ENCODE measurements at regions not wholly inside any gene's neighbourhood (a gene's known extent, or its start where the extent isn't known, plus 50 kb on each side); places are given as distances from the start of the nearest gene placed in this dataset.

DNA sequence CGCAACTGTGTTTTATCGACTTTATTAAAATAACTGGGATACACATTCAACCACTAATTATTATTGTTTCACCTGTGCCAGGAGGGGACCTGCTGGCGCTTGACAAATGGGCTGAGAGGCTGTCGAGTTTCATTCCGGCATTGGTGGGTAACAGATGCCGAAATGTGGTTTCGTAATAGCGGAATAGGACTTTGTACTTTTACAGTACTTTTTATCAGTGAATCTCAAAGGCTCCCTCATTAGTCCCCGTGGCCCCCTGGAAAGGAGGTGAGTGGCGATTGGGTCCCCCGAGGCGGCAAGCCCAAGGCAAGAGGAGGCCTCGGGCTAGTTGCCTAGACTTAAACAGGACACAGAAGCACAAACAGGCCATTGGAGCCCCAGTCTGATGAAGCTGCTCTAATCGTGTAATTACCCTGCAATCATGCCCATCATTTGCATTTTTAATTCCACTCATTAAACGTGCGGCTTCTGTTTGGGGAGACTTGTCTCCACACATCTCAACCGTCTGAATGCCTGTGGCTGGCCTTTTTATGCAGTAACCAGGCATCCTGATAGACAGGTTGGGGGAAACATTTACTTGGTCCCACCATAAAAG, 193.2 kb downstream of the INO80D start:
- no peak overlapping the region for H3K9ac ChIP-seq (ENCODE audit: low read length)
- no peak overlapping the region for H3K4me3 ChIP-seq (ENCODE audit: low read length)
- no peaks in the 10 kb centered on the region for H3K27me3 ChIP-seq (ENCODE audit: control insufficient read depth, insufficient read depth, low read length)
- H3K27ac ChIP-seq (ENCODE audit: low read depth, low read length) = peak overlapping the region; percentile 71
- no peaks in the 10 kb centered on the region for H3K36me3 ChIP-seq (ENCODE audit: control insufficient read depth, insufficient read depth, low read length)
- H3K4me1 ChIP-seq (ENCODE audit: control insufficient read depth, insufficient read depth, low read length) = peaks cover 25% of the 10 kb centered on the region

DNA sequence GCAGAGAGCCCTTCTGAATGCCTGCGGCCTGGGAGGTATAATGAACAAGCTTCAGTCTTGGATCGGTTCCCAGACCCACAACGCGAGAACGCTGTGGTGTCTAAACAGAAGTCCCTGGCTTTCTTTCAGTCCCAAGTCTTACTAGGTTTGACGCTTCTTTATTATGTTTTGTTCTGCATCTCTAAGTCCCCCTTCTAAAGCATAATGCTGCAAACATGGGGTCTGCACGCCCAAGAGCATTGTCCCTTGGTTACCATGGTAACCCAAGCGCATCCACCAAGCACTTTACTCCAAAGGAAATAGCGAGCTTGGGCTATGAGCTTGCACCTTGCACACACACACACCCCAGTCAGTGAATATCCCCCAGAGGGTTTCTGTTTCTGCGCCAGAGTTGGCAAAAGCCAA, 193.7 kb downstream of the INO80D start:
- Histone ChIP-seq H3K36me3 (ENCODE audit: control insufficient read depth, insufficient read depth, low read length) (no peaks in the 10 kb centered on the region), H3K27me3 (ENCODE audit: control insufficient read depth, insufficient read depth, low read length) (no peaks in the 10 kb centered on the region), H3K9ac (ENCODE audit: low read length) (no peak overlapping the region), H3K4me3 (ENCODE audit: low read length) (no peak overlapping the region), H3K4me1 (ENCODE audit: control insufficient read depth, insufficient read depth, low read length) (peaks cover 25% of the 10 kb centered on the region), H3K27ac (ENCODE audit: low read depth, low read length) (peak overlapping the region; percentile 71)

DNA sequence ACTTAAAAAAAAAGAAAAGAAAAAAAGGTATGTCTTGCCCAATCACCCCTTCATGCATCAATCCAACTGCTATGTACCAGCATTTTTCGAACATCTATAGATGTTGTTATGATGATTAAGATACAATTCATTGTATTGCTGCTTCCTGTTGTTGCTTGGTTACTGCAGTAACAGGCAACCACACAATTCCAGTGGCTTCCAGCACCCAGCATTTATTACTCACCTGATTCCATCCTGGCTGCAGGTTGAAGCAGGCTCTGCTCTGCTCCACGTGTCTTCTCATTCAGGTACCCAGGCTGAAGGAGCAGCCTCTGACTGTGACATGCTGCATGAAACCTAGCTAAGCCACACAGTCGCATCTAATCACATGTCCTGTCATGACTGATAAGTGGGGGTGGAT, 196.9 kb downstream of the INO80D start:
- no peaks in the 10 kb centered on the region for H3K36me3 ChIP-seq (ENCODE audit: control insufficient read depth, insufficient read depth, low read length)
- H3K27me3 ChIP-seq (ENCODE audit: control insufficient read depth, insufficient read depth, low read length) = no peaks in the 10 kb centered on the region
- H3K4me1 ChIP-seq (ENCODE audit: control insufficient read depth, insufficient read depth, low read length) = peaks cover 18% of the 10 kb centered on the region
- no peak overlapping the region for H3K4me3 ChIP-seq (ENCODE audit: low read length)
- H3K27ac ChIP-seq (ENCODE audit: low read depth, low read length) = no peak overlapping the region
- H3K9ac ChIP-seq (ENCODE audit: low read length) = no peak overlapping the region

DNA sequence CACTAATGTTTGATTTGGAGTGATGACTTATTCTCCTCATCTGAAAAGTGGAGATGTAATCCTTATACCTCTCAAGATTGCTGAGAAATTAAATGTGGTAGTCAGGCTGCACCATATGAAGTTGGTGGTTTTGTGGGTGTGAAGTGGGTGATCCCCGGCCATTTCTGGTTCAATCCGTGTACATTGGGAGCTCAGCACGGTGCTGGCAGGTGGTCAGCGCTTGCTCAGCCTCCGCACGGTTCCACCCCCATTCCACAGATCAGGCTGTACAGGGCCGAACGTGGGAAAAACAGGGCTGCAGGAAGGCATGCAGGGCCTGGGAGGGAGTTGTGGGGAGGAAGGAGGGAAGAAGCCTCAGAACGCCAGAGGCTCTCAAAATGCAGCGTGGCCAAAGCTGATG, 198.3 kb downstream of the INO80D start:
- no peaks in the 10 kb centered on the region for H3K27me3 ChIP-seq (ENCODE audit: control insufficient read depth, insufficient read depth, low read length)
- H3K27ac ChIP-seq (ENCODE audit: low read depth, low read length) = peak overlapping the region; percentile 53
- H3K4me1 ChIP-seq (ENCODE audit: control insufficient read depth, insufficient read depth, low read length) = peaks cover 18% of the 10 kb centered on the region
- H3K4me3 ChIP-seq (ENCODE audit: low read length) = no peak overlapping the region
- no peak overlapping the region for H3K9ac ChIP-seq (ENCODE audit: low read length)
- no peaks in the 10 kb centered on the region for H3K36me3 ChIP-seq (ENCODE audit: control insufficient read depth, insufficient read depth, low read length)

DNA sequence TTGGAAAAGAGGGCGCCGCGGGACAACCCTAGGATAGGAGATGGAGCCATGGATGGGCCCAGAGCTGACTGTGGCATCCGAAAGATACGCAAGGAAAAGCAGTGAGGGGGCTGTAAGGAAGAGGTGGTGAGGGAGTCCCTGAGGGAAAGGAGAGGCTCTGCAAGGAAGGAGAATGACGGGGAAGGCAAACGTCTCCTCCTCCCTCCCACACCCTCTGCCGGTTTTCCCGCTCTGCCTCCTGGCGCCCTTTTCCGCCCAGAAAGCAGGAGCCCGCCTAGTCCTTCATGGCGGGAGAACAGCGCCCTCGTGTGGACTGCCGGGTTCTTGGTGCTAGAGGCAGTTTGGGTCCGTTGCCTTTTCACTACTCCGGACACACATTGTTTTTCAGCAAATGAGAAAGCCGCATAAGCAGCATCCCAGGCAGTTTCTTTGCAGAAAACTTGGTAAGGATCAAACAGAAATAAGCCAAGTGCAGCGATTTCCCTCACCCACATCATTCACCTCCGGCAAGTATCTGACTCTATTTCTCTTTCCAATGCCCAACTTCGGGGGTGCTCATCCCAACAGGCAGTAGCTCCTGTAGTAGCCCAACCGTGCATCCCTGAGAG, 200.4 kb downstream of the INO80D start:
- Histone ChIP-seq H3K36me3 (ENCODE audit: control insufficient read depth, insufficient read depth, low read length) (no peaks in the 10 kb centered on the region), H3K4me3 (ENCODE audit: low read length) (no peak overlapping the region), H3K4me1 (ENCODE audit: control insufficient read depth, insufficient read depth, low read length) (peaks cover 10% of the 10 kb centered on the region), H3K27me3 (ENCODE audit: control insufficient read depth, insufficient read depth, low read length) (no peaks in the 10 kb centered on the region), H3K9ac (ENCODE audit: low read length) (no peak overlapping the region), H3K27ac (ENCODE audit: low read depth, low read length) (no peak overlapping the region)

DNA sequence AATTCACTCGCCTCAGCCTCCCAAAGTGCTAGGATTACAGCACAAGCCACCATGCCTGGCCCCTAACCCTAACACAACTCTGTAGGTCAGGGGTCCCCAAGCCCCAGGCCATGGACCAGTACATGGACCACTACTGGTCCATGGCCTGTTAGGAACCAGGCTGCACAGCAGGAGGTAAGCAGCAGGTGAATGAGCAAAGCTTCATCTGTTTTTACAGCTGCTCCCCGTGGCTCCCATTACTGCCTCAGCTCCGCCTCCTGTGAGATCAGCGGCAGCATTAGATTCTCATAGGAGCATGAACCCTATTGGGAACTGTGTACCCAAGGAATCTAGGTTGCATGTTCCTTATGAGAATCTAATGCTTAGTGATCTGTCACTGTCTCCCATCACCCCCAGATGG, 201.7 kb downstream of the NRP2 start:
- no peaks in the 10 kb centered on the region for H3K27me3 ChIP-seq (ENCODE audit: control insufficient read depth, insufficient read depth, low read length)
- no peak overlapping the region for H3K27ac ChIP-seq (ENCODE audit: low read depth, low read length)
- H3K4me1 ChIP-seq (ENCODE audit: control insufficient read depth, insufficient read depth, low read length) = peaks cover 7% of the 10 kb centered on the region
- no peaks in the 10 kb centered on the region for H3K36me3 ChIP-seq (ENCODE audit: control insufficient read depth, insufficient read depth, low read length)
- no peak overlapping the region for H3K9ac ChIP-seq (ENCODE audit: low read length)
- H3K4me3 ChIP-seq (ENCODE audit: low read length) = no peak overlapping the region

DNA sequence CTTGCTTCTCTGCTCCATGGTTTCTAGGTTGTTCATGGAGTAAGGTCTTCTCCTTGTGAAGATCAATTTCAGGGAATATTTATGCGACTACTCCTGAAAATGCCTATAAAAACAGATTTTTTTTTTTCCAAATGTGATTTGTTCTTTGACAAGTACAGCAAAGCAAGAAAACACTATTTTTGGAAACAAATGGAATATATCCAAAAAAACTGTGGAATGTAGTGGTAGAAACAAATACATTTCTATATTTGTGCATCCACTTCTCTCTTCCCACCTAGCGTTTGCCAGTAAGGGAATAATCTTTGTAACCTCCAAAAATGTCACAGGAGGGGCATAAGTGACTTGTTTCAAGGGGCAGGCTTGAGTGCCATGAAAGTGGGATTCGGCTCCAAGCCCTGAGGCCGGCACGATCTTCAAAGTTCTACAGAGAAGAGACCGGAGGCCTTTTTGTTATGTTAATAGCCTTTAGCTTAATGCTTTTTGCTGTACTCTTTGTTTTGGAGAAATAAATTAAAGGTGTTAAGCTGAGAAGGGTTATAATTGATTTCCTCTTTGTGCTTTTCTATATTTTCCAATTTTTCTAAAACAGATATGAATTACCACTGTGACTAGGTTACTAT, 200.6 kb downstream of the NRP2 start:
- Histone ChIP-seq H3K4me3 (ENCODE audit: low read length) (no peak overlapping the region), H3K27ac (ENCODE audit: low read depth, low read length) (peak overlapping the region; percentile 15), H3K27me3 (ENCODE audit: control insufficient read depth, insufficient read depth, low read length) (no peaks in the 10 kb centered on the region), H3K4me1 (ENCODE audit: control insufficient read depth, insufficient read depth, low read length) (peaks cover 7% of the 10 kb centered on the region), H3K9ac (ENCODE audit: low read length) (no peak overlapping the region), H3K36me3 (ENCODE audit: control insufficient read depth, insufficient read depth, low read length) (no peaks in the 10 kb centered on the region)

DNA sequence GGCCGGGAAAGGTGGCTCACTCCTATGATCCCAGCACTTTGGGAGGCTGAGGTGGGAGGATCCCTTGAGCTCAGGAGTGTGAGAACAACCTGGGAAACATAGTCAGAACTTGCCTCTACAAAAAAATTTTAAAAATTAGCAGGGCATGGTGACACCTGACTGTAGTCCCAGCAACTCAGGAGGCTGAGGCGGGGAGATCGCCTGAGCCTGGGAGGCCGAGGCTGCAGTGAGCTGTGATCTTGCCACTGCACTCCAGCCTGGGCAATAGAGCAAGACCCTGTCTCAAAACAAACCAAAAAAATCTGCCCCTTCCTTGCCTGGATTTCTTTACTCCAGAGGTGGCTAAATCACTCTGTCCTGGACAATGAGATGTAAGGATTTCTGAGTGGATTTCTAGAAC, 197.7 kb downstream of the NRP2 start:
- H3K27ac ChIP-seq (ENCODE audit: low read depth, low read length) = no peak overlapping the region

DNA sequence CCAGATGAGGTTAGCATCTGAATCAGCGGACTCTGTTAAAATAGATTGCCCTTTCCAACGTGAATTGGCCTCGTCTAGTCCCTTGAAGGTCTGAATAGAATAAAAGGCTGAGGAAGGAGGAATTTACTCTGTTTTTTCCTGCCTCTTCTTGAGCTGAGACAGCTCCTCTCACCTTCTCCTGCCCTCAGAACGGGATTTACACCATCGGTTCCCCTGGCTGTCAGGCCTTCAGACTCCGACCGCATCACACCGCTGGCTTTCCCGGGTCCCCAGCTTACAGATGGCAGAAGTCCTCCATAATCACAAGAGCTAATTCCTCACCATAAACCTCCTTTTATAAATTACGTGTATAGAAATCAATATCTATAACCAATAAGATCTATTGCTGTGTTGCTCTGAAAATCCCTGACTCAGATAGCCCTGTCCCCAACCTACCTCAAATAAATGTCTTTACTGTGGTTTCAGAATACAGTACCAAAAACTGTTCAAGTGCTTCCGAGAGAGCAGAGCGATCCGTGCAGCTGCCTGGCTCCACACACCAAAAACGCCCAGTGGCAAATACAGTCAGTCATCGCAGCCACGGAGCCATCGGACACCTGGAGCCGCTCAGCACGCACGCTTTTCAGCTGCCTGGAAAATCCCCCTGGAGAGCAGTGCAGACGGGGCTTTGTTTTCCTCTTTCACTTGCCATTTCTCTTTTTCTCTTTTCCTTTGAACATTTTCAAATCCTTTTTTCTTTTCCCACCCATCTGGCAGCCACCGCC, 196.9 kb downstream of the NRP2 start:
- H3K27me3 ChIP-seq (ENCODE audit: control insufficient read depth, insufficient read depth, low read length) = no peaks in the 10 kb centered on the region
- no peaks in the 10 kb centered on the region for H3K36me3 ChIP-seq (ENCODE audit: control insufficient read depth, insufficient read depth, low read length)
- H3K4me1 ChIP-seq (ENCODE audit: control insufficient read depth, insufficient read depth, low read length) = peaks cover 7% of the 10 kb centered on the region
- no peak overlapping the region for H3K9ac ChIP-seq (ENCODE audit: low read length)
- H3K27ac ChIP-seq (ENCODE audit: low read depth, low read length) = no peak overlapping the region
- no peak overlapping the region for H3K4me3 ChIP-seq (ENCODE audit: low read length)

More for the DNA sequence above, 197.7 kb downstream of the NRP2 start:
- Histone ChIP-seq H3K4me1 (ENCODE audit: control insufficient read depth, insufficient read depth, low read length) (peaks cover 7% of the 10 kb centered on the region), H3K9ac (ENCODE audit: low read length) (no peak overlapping the region), H3K4me3 (ENCODE audit: low read length) (no peak overlapping the region), H3K27me3 (ENCODE audit: control insufficient read depth, insufficient read depth, low read length) (no peaks in the 10 kb centered on the region), H3K36me3 (ENCODE audit: control insufficient read depth, insufficient read depth, low read length) (no peaks in the 10 kb centered on the region)

DNA sequence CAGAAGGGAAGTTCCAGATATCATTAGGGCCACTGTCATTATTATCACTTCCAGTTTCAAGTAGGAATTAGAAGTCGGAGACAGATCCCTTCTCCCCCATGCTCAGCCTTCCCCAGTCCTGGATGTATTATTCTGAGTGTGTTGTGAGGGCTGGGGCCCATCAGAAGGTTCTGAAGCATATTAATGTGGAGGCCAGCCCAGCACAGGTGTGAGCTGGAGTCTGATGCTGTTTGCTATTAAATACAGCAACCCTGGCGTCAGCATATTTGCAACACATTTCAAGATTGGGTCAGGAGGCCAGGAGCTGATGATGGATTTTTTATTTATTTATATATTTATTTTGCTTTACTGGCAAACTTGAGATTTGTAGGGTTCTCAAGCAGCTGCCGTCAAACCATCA, 195.2 kb downstream of the NRP2 start:
- Histone ChIP-seq H3K9ac (ENCODE audit: low read length) (no peak overlapping the region), H3K4me1 (ENCODE audit: control insufficient read depth, insufficient read depth, low read length) (peaks cover under 1% of the 10 kb centered on the region), H3K36me3 (ENCODE audit: control insufficient read depth, insufficient read depth, low read length) (no peaks in the 10 kb centered on the region)

DNA sequence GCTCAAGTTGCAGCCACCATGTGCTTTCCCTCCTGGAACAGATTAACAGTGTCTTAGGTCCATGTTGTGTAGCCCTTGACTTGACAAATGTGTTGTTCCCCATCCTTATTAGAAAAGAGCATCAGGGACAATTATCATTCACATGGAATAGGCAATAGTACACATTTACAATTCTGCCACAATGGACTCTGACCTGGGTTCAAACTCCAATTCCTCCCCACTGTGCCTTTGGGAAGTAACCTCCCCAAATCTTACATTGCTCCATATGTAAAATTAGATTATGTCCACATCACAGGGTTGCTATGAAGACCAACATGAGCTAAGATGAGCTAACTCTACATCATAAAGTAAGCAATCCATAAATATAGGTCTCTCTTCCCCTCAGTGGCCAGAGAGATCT, 193.8 kb downstream of the NRP2 start:
- Histone ChIP-seq H3K4me3 (ENCODE audit: low read length) (no peak overlapping the region), H3K27ac (ENCODE audit: low read depth, low read length) (no peak overlapping the region), H3K4me1 (ENCODE audit: control insufficient read depth, insufficient read depth, low read length) (no peaks in the 10 kb centered on the region), H3K27me3 (ENCODE audit: control insufficient read depth, insufficient read depth, low read length) (no peaks in the 10 kb centered on the region), H3K9ac (ENCODE audit: low read length) (no peak overlapping the region), H3K36me3 (ENCODE audit: control insufficient read depth, insufficient read depth, low read length) (no peaks in the 10 kb centered on the region)

More for the DNA sequence above, 195.2 kb downstream of the NRP2 start:
- Histone ChIP-seq H3K27me3 (ENCODE audit: control insufficient read depth, insufficient read depth, low read length) (no peaks in the 10 kb centered on the region), H3K4me3 (ENCODE audit: low read length) (no peak overlapping the region), H3K27ac (ENCODE audit: low read depth, low read length) (no peak overlapping the region)

DNA sequence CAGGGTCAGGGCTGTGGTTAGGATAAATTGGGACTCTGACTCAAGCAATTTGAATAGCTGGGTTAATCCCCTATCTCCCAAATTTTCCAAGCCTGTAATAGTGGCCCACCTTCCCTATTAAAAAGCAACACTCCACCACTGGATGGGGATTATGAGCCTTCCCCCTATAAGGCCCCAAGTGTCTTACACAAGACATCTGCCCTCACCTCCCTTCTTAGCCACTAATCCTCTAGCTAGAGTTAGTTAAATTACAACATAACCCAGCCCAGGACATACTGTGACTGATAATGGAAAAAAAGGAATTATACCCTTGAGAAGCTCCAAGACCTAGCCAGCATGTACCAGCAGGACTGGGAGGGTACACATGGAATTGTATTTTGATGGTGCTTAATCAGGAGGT, 190.4 kb downstream of the NRP2 start:
- Histone ChIP-seq H3K4me1 (ENCODE audit: control insufficient read depth, insufficient read depth, low read length) (no peaks in the 10 kb centered on the region), H3K27ac (ENCODE audit: low read depth, low read length) (no peak overlapping the region), H3K27me3 (ENCODE audit: control insufficient read depth, insufficient read depth, low read length) (no peaks in the 10 kb centered on the region), H3K4me3 (ENCODE audit: low read length) (no peak overlapping the region), H3K9ac (ENCODE audit: low read length) (no peak overlapping the region), H3K36me3 (ENCODE audit: control insufficient read depth, insufficient read depth, low read length) (no peaks in the 10 kb centered on the region)
